ENCODE measurements at regions not wholly inside any gene's neighbourhood (a gene's known extent, or its start where the extent isn't known, plus 50 kb on each side); places are given as distances from the start of the nearest gene placed in this dataset.
"Not testable (repeated sequence)": the region's sequence is repeated elsewhere in the genome, so short reads cannot be mapped to it uniquely, and the experiment has no call there.

GRCh38 chrX:50967736-50968135, 57.2 kb downstream of the BMP15 start:
- H3K27ac ChIP-seq: no peak overlapping the region
- H3K36me3 ChIP-seq: no peaks in the 10 kb centered on the region
- intact Hi-C loops (cut with DNase I): no loop called here
- TF ChIP-seq CTCF (IDR thresholded peaks at IDR 0.05): no peak
- DNase-seq (no peak), ATAC-seq (no peak)
- no peaks in the 10 kb centered on the region for H3K4me1 ChIP-seq
- H3K27me3 ChIP-seq: peaks cover 0 to 7% (median 0%) of the 10 kb centered on the region in 9 donors
- no peaks in the 10 kb centered on the region for H3K9me3 ChIP-seq
- 81 to 92% (median 86%) methylated on average over 6 of the region's 6 CpGs for WGBS, 4 donors
- no peak overlapping the region for H3K4me3 ChIP-seq

GRCh38 chrX:50968871-50969635, 58.5 kb downstream of the BMP15 start:
- H3K4me1 ChIP-seq; H3K27ac ChIP-seq; H3K36me3 ChIP-seq; H3K9me3 ChIP-seq; H3K27me3 ChIP-seq; H3K4me3 ChIP-seq; DNase-seq; intact Hi-C loops (cut with DNase I); ATAC-seq: not testable (repeated sequence)
- WGBS, 4 donors: 66 to 87% (median 79%) methylated on average over 7 of the region's 7 CpGs

GRCh38 chrX:50971395-50971794, 60.9 kb downstream of the BMP15 start:
- Histone ChIP-seq H3K4me1 (no peaks in the 10 kb centered on the region), H3K27me3 (peaks cover 0 to 7% (median 0%) of the 10 kb centered on the region in 9 donors), H3K36me3 (no peaks in the 10 kb centered on the region), H3K27ac (no peak overlapping the region), H3K4me3 (no peak overlapping the region), H3K9me3 (no peaks in the 10 kb centered on the region)
- DNase-seq (no peak), ATAC-seq (no peak)
- intact Hi-C loops (cut with DNase I): no loop called here
- 83 to 100% (median 88%) methylated on average over 2 of the region's 2 CpGs for WGBS, 4 donors
- TF ChIP-seq POLR2A (IDR thresholded peaks at IDR 0.05): no peak
- no peak for TF ChIP-seq CTCF (IDR thresholded peaks at IDR 0.05)

- no peaks in the 10 kb centered on the region for H3K9me3 ChIP-seq
- H3K4me3 ChIP-seq: no peak overlapping the region
- WGBS, 4 donors: 55 to 94% (median 75%) methylated on average over 3 of the region's 3 CpGs
- no peaks in the 10 kb centered on the region for H3K36me3 ChIP-seq
- ATAC-seq (no peak), DNase-seq (no peak)
- intact Hi-C loops (cut with DNase I): no loop called here
- no peak for TF ChIP-seq POLR2A (IDR thresholded peaks at IDR 0.05)
- TF ChIP-seq CTCF (IDR thresholded peaks at IDR 0.05): no peak
- no peak overlapping the region for H3K27ac ChIP-seq
- H3K4me1 ChIP-seq: no peaks in the 10 kb centered on the region
- H3K27me3 ChIP-seq: peaks cover 0 to 10% (median 0%) of the 10 kb centered on the region in 9 donors
Observed at GRCh38 chrX:50973199-50973598, 62.7 kb downstream of the BMP15 start.

Measured in heart left ventricle (tissue), 16 donors.